ENCODE measurements at regions not wholly inside any gene's neighbourhood (a gene's known extent, or its start where the extent isn't known, plus 50 kb on each side); places are given as distances from the start of the nearest gene placed in this dataset.
A peak's percentile ranks its signal among the peaks of the same experiment; 100 is the strongest.

DNA sequence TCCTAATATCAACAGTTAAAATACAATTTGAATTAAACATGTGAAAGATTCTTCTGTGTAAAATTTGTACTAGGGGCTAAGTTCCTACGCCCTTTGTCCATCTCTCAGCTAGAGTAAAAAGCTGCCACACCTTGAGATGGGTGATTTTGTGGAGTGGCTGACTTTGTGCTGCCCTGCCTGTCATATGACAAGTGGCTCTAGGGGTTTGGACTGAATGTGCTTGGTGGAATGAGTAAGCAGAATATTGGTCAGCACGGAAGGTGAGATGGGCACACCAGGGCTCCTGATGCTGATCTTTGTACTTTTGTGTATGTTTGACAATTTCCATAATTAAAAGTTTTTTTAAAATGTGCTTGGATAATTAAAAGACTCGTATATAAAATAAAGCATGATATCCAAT lies 133.6 kb upstream of the SLC45A1 start:
- no peak for DNase-seq (ENCODE audit: low spot score in 2 of 2)
- no peak overlapping the region for H3K27ac Mint-ChIP-seq
- ATAC-seq (ENCODE audit: low read depth) = no peak

GRCh38 chr1:8182034-8182761 lies 135.7 kb upstream of the SLC45A1 start:
- no peaks in the 10 kb centered on the region for H3K4me1 Mint-ChIP-seq
- peaks cover 9% of the 10 kb centered on the region for H3K9me3 Mint-ChIP-seq
- ATAC-seq (ENCODE audit: low read depth) (no peak), DNase-seq (ENCODE audit: low spot score in 2 of 2) (no peak)
- H3K27ac Mint-ChIP-seq = no peak overlapping the region
- H3K27me3 Mint-ChIP-seq = peaks cover 9% of the 10 kb centered on the region
- no peaks in the 10 kb centered on the region for H3K36me3 Mint-ChIP-seq
- no peak overlapping the region for H3K4me3 Mint-ChIP-seq

More for the DNA sequence above, 133.6 kb upstream of the SLC45A1 start:
- Mint-ChIP-seq H3K27me3 (peaks cover 9% of the 10 kb centered on the region), H3K4me3 (no peak overlapping the region), H3K9me3 (peaks cover 5% of the 10 kb centered on the region), H3K4me1 (no peaks in the 10 kb centered on the region), H3K36me3 (no peaks in the 10 kb centered on the region)

GRCh38 chr1:8179132-8179793 lies 138.7 kb upstream of the SLC45A1 start:
- Mint-ChIP-seq H3K27me3 (peaks cover 3% of the 10 kb centered on the region), H3K27ac (no peak overlapping the region), H3K36me3 (no peaks in the 10 kb centered on the region), H3K4me1 (no peaks in the 10 kb centered on the region), H3K9me3 (peaks cover 9% of the 10 kb centered on the region), H3K4me3 (no peak overlapping the region)
- no peak for ATAC-seq (ENCODE audit: low read depth)
- no peak for DNase-seq (ENCODE audit: low spot score in 2 of 2)

GRCh38 chr1:8176279-8176678 lies 141.6 kb upstream of the SLC45A1 start:
- DNase-seq (ENCODE audit: low spot score in 2 of 2) = no peak
- no peak overlapping the region for H3K4me3 Mint-ChIP-seq
- no peaks in the 10 kb centered on the region for H3K36me3 Mint-ChIP-seq
- peaks cover 9% of the 10 kb centered on the region for H3K9me3 Mint-ChIP-seq
- no peak overlapping the region for H3K27ac Mint-ChIP-seq
- H3K4me1 Mint-ChIP-seq = no peaks in the 10 kb centered on the region
- ATAC-seq (ENCODE audit: low read depth) = no peak
- no peaks in the 10 kb centered on the region for H3K27me3 Mint-ChIP-seq

DNA sequence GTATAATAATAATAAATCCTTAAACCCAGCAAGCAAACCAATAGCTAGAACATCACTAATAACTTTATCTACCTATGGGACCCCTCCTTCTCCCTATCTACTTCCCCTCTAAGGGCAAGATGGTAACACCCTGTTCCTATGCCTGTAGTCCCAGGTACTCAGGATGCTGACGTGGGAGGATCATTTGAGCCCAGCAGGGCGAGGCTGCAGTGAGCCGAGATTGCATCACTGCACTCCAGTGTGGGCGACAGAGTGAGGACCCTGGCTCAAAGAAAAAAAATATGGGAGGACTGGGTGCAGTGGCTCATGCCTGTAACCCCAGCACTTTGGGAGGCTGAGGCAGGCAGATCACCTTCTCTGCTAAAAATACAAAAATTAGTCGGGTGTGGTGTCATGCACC lies 143.1 kb upstream of the SLC45A1 start:
- Mint-ChIP-seq H3K4me1 (peaks cover 2% of the 10 kb centered on the region), H3K4me3 (no peak overlapping the region), H3K27ac (no peak overlapping the region), H3K9me3 (peaks cover 8% of the 10 kb centered on the region), H3K27me3 (no peaks in the 10 kb centered on the region), H3K36me3 (no peaks in the 10 kb centered on the region)
- no peak for ATAC-seq (ENCODE audit: low read depth)
- DNase-seq (ENCODE audit: low spot score in 2 of 2) = no peak

DNA sequence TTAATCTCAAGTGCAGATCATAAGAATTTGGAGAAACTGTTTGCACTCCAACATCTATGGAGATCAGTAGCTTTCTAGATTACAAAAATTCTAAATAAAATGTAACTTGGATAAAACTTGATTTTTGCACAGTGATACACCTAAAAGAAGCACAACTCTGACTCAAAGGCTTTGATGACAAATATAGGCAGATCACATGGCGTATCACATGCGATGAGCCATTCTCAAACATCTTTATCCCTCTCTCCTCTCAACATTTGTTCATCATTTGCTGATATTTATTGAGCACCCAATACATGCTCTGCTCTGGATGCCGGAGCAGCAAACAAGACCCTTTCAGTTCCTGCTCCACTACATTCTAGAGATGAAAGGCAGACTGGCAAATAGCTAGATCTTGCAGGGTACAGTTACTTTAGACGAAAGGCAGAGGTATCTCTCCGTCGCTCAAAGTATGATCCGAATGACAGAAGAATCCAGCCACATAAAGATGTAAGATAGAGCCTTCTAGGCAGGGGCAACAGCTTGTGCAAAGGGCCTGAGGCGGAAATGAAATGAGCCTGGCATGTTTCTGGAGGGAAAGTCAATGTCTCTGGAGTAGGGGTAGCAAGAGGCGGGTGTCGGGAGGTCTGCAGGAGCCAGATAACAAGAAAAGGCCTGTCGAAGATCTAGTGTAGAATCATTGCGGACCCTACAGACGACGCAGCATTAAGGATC lies 145.8 kb upstream of the ERRFI1 start:
- no peak overlapping the region for H3K27ac Mint-ChIP-seq
- H3K4me3 Mint-ChIP-seq = no peak overlapping the region
- no peaks in the 10 kb centered on the region for H3K9me3 Mint-ChIP-seq

GRCh38 chr1:8170059-8170835 lies 144.1 kb upstream of the ERRFI1 start:
- ATAC-seq (ENCODE audit: low read depth) = no peak
- H3K4me3 Mint-ChIP-seq = no peak overlapping the region
- no peaks in the 10 kb centered on the region for H3K9me3 Mint-ChIP-seq
- no peaks in the 10 kb centered on the region for H3K36me3 Mint-ChIP-seq
- peak overlapping the region; percentile 70 for H3K27ac Mint-ChIP-seq
- H3K27me3 Mint-ChIP-seq = peaks cover 2% of the 10 kb centered on the region
- H3K4me1 Mint-ChIP-seq = peaks cover 5% of the 10 kb centered on the region
- DNase-seq (ENCODE audit: low spot score in 2 of 2) = no peak

More for the DNA sequence above, 145.8 kb upstream of the ERRFI1 start:
- Mint-ChIP-seq H3K36me3 (no peaks in the 10 kb centered on the region), H3K4me1 (peaks cover 5% of the 10 kb centered on the region), H3K27me3 (peaks cover 2% of the 10 kb centered on the region)
- ATAC-seq (ENCODE audit: low read depth) = no peak
- DNase-seq (ENCODE audit: low spot score in 2 of 2) = no peak

DNA sequence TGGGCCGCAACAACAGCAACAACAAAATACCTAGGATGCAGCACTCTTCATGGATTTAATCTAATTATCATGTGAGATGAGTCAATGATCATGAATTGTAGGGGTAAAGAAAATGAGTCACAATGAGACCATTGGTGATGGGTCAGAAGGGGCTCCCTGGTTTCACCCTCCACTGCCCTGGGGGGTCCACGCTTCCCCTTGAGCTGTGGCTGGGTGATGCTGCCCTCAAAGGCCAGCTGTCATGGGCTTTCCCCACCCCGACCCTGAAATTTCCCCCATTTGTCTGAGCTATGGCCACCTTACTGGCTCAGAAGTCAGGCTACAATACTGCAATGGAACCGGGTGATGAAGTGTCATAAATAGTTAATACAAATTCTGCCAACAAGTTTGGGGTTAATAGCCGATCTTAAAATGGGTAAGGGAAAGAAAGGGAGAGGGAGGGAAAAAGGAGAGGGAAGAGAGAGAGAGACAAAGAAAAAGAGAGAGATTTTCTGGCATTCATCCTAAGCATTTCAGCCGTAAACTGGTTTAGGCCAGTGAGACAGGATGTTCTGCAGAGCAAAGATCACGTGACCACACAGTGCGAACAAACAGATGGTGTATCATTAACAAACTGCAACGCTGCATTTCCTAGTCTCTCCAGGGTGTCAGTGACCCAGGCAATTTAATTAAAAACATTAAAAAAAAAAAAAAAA lies 143.4 kb upstream of the ERRFI1 start:
- Mint-ChIP-seq H3K36me3 (no peaks in the 10 kb centered on the region), H3K27ac (peak overlapping the region; percentile 70), H3K9me3 (no peaks in the 10 kb centered on the region), H3K27me3 (peaks cover 2% of the 10 kb centered on the region), H3K4me3 (peak overlapping the region; percentile 72), H3K4me1 (peaks cover 5% of the 10 kb centered on the region)
- peak in 1 of 2 donors; percentile 21 for DNase-seq (ENCODE audit: low spot score in 2 of 2)
- ATAC-seq (ENCODE audit: low read depth) = peak; percentile 94

DNA sequence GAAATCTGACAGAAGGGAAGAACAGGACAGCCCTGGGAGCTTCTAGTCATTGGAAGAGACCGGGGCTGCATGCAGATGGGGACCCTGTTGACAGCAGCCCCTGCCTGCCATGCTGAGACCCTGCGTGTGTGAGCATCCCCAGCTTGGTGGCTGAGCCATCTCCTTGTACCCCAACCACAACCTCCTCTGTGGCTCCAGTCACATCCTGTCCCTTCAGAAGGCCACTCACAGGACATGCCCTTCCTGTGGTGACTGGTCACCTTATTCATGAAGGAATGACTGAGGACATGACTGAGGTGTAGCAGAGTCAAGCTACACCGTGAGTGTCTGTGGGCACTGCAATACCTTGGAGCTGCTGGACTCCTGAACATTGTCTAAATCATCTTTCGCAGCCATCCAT lies 141.8 kb upstream of the ERRFI1 start:
- DNase-seq (ENCODE audit: low spot score in 2 of 2) (no peak), ATAC-seq (ENCODE audit: low read depth) (no peak)
- Mint-ChIP-seq H3K9me3 (no peaks in the 10 kb centered on the region), H3K4me1 (peaks cover 5% of the 10 kb centered on the region), H3K36me3 (no peaks in the 10 kb centered on the region), H3K4me3 (no peak overlapping the region), H3K27ac (no peak overlapping the region), H3K27me3 (peaks cover 2% of the 10 kb centered on the region)

- no peak overlapping the region for H3K27ac Mint-ChIP-seq
These were observed 140.3 kb upstream of the ERRFI1 start for GRCh38 chr1:8166406-8166805.

GRCh38 chr1:8165595-8166360 lies 139.7 kb upstream of the ERRFI1 start:
- Mint-ChIP-seq H3K9me3 (no peaks in the 10 kb centered on the region), H3K27ac (no peak overlapping the region), H3K27me3 (peaks cover 11% of the 10 kb centered on the region), H3K36me3 (no peaks in the 10 kb centered on the region), H3K4me1 (peaks cover 5% of the 10 kb centered on the region), H3K4me3 (no peak overlapping the region)
- no peak for ATAC-seq (ENCODE audit: low read depth)
- no peak for DNase-seq (ENCODE audit: low spot score in 2 of 2)

More at GRCh38 chr1:8166406-8166805, 140.3 kb upstream of the ERRFI1 start:
- Mint-ChIP-seq H3K36me3 (no peaks in the 10 kb centered on the region), H3K4me1 (peaks cover 5% of the 10 kb centered on the region), H3K9me3 (no peaks in the 10 kb centered on the region), H3K27me3 (peaks cover 10% of the 10 kb centered on the region), H3K4me3 (no peak overlapping the region)
- DNase-seq (ENCODE audit: low spot score in 2 of 2) (no peak), ATAC-seq (ENCODE audit: low read depth) (no peak)

- Mint-ChIP-seq H3K27me3 (peaks cover 11% of the 10 kb centered on the region), H3K9me3 (no peaks in the 10 kb centered on the region), H3K27ac (no peak overlapping the region), H3K4me1 (peaks cover 3% of the 10 kb centered on the region), H3K36me3 (no peaks in the 10 kb centered on the region), H3K4me3 (no peak overlapping the region)
- no peak for ATAC-seq (ENCODE audit: low read depth)
- no peak for DNase-seq (ENCODE audit: low spot score in 2 of 2)
These were observed 138.6 kb upstream of the ERRFI1 start for GRCh38 chr1:8164670-8165069.

DNA sequence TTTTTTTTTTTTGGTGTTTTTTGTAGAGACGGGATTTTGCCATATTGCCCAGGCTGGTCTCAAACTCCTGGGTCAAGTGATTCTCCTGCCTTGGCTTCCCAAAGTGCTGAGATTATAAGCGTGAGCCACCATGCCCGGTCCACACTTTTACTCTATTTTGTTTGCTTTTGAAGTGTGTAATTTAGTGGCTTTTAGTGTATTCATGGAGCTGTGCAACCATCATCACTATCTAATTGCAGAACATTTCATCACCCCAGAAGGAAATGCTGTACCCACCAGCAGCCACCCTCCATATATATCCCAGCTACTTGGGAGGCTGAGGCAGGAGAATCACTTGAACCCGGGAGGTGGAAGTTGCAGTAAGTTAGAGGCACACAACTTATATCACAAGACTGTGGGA lies 136.9 kb upstream of the ERRFI1 start:
- no peak overlapping the region for H3K27ac Mint-ChIP-seq

More for the DNA sequence above, 136.9 kb upstream of the ERRFI1 start:
- Mint-ChIP-seq H3K4me1 (no peaks in the 10 kb centered on the region), H3K27me3 (peaks cover 9% of the 10 kb centered on the region), H3K4me3 (no peak overlapping the region), H3K36me3 (no peaks in the 10 kb centered on the region), H3K9me3 (no peaks in the 10 kb centered on the region)
- no peak for ATAC-seq (ENCODE audit: low read depth)
- DNase-seq (ENCODE audit: low spot score in 2 of 2) = no peak

Measured in memory B cell (primary cell).